CD14-positive monocyte (primary cell): ENCODE measurements at regions not wholly inside any gene's neighbourhood (a gene's known extent, or its start where the extent isn't known, plus 50 kb on each side); places are given as distances from the start of the nearest gene placed in this dataset.

ENCODE experiments used
- DNase-seq, 3 donors: peaks; one replicate each; pipeline ENCODE4 v3.0.0-alpha.2; 2011 to 2022
- H2AFZ ChIP-seq: 2 replicates; pipeline ENCODE4 v1.6.0; 2012; ENCODE audit warnings: mild to moderate bottlenecking, low read depth, low read length, inconsistent platforms; ENCODE audit not compliant: insufficient read depth, poor library complexity, severe bottlenecking
- H3K27ac ChIP-seq, 2 donors: 1 replicate in 1 of 2; 2 replicates in 1 of 2; pipeline ENCODE4 v1.5.1; 2012 to 2013; ENCODE audit warnings: low read length in 2 of 2, control low read depth in 1 of 2, inconsistent platforms in 1 of 2, low read depth in 1 of 2, mild to moderate bottlenecking in 1 of 2
- H3K27me3 ChIP-seq, 2 donors: one replicate each; pipeline versions ENCODE4 v1.6.0 to v1.6.1; 2011 to 2013; ENCODE audit warnings: low read length in 2 of 2; ENCODE audit not compliant: control insufficient read depth in 2 of 2, insufficient read depth in 2 of 2
- H3K36me3 ChIP-seq, 2 donors: replicated peaks in 1 of 2; 1 replicate in 1 of 2; 2 replicates in 1 of 2; pipeline versions ENCODE4 v1.5.1 to v1.6.1; 2012 to 2013; ENCODE audit warnings: low read length in 2 of 2, control low read depth in 1 of 2, inconsistent platforms in 1 of 2, mild to moderate bottlenecking in 1 of 2; ENCODE audit not compliant: insufficient read depth in 2 of 2, control insufficient read depth in 1 of 2
- H3K4me1 ChIP-seq, 2 donors: 1 replicate in 1 of 2; 2 replicates in 1 of 2; pipeline versions ENCODE4 v1.5.1 to v1.6.1; 2012 to 2013; ENCODE audit warnings: low read length in 2 of 2, control low read depth in 1 of 2, inconsistent platforms in 1 of 2, mild to moderate bottlenecking in 1 of 2, moderate library complexity in 1 of 2; ENCODE audit not compliant: insufficient read depth in 2 of 2, control insufficient read depth in 1 of 2
- H3K4me2 ChIP-seq: replicated peaks from 2 replicates; pipeline ENCODE3; 2012; ENCODE audit warnings: low read length, moderate library complexity, mild to moderate bottlenecking; ENCODE audit not compliant: poor library complexity, severe bottlenecking; ENCODE audit errors: extremely low read depth
- H3K4me3 ChIP-seq, 3 experiments: fragments of 200-600 bp in 1 of 3; sonication (generic) in 1 of 3; replicated peaks in 1 of 3; 1 replicate in 2 of 3; 2 replicates in 1 of 3; pipeline ENCODE4 v1.5.1; 2011 to 2013; ENCODE audit warnings: low read length in 3 of 3, mild to moderate bottlenecking in 3 of 3, control low read depth in 2 of 3, low read depth in 2 of 3, inconsistent platforms in 1 of 3, moderate library complexity in 1 of 3
- H3K79me2 ChIP-seq: 2 replicates; pipeline ENCODE4 v1.6.0; 2012; ENCODE audit warnings: mild to moderate bottlenecking, control low read depth, inconsistent platforms, low read length, moderate library complexity; ENCODE audit not compliant: insufficient read depth
- H3K9ac ChIP-seq: 2 replicates; pipeline ENCODE4 v1.6.0; 2017; ENCODE audit warnings: low read length, mild to moderate bottlenecking; ENCODE audit not compliant: insufficient read depth, poor library complexity, severe bottlenecking
- H3K9me3 ChIP-seq, 2 donors: replicated peaks in 1 of 2; 1 replicate in 1 of 2; 2 replicates in 1 of 2; pipeline versions ENCODE4 v1.5.1 to v1.6.1; 2012 to 2013; ENCODE audit warnings: low read length in 2 of 2, control low read depth in 1 of 2; ENCODE audit not compliant: control insufficient read depth in 1 of 2, insufficient read depth in 1 of 2
- H4K20me1 ChIP-seq: 2 replicates; pipeline ENCODE4 v1.6.0; 2012; ENCODE audit warnings: mild to moderate bottlenecking, low read length, control low read depth, moderate library complexity; ENCODE audit not compliant: insufficient read depth
- H3K27ac Mint-ChIP-seq, 7 donors: one replicate each; pipeline ENCODE4 v1.8.0; 2020; ENCODE audit warnings: mild to moderate bottlenecking in 7 of 7, mixed read lengths in 7 of 7, moderate library complexity in 6 of 7, inconsistent platforms in 2 of 7
- H3K27me3 Mint-ChIP-seq, 3 donors: one replicate each; pipeline ENCODE4 v1.8.0; 2021 to 2022; ENCODE audit warnings: low read depth in 3 of 3, mild to moderate bottlenecking in 3 of 3, mixed read lengths in 3 of 3, moderate library complexity in 3 of 3, inconsistent platforms in 1 of 3
- H3K36me3 Mint-ChIP-seq, 2 donors: one replicate each; pipeline ENCODE4 v1.8.0; 2020; ENCODE audit warnings: mixed read lengths in 2 of 2, inconsistent platforms in 1 of 2, mild to moderate bottlenecking in 1 of 2
- H3K4me1 Mint-ChIP-seq: one replicate; pipeline ENCODE4 v1.8.0; 2020; ENCODE audit warnings: mild to moderate bottlenecking, mixed read lengths
- H3K4me3 Mint-ChIP-seq, 2 donors: one replicate each; pipeline ENCODE4 v1.8.0; 2020; ENCODE audit warnings: mild to moderate bottlenecking in 2 of 2, mixed read lengths in 2 of 2, moderate library complexity in 1 of 2
- H3K9me3 Mint-ChIP-seq, 7 donors: one replicate each; pipeline ENCODE4 v1.8.0; 2020 to 2022; ENCODE audit warnings: mixed read lengths in 7 of 7, mild to moderate bottlenecking in 6 of 7, moderate library complexity in 6 of 7, inconsistent platforms in 2 of 7
- CTCF ChIP-seq: fragments of 200-600 bp; IDR thresholded peaks from one replicate; pipeline ENCODE4 v1.8.0; 2022; ENCODE audit warnings: antibody characterized with exemption, mild to moderate bottlenecking
- WGBS: methylation state at CpG from one replicate; pipeline ENCODE4 v1.1.5; 2013; ENCODE audit warnings: missing lambda C conversion rate; ENCODE audit not compliant: insufficient coverage; 5-methylcytosine and 5-hydroxymethylcytosine counted together
- intact Hi-C, 2 donors: fragments of 100-400 bp; cut with micrococcal nuclease; formaldehyde crosslinking; loops; one replicate each; pipeline versions ENCODE4 v1.15.0 to v1.15.1; 2023

DNA sequence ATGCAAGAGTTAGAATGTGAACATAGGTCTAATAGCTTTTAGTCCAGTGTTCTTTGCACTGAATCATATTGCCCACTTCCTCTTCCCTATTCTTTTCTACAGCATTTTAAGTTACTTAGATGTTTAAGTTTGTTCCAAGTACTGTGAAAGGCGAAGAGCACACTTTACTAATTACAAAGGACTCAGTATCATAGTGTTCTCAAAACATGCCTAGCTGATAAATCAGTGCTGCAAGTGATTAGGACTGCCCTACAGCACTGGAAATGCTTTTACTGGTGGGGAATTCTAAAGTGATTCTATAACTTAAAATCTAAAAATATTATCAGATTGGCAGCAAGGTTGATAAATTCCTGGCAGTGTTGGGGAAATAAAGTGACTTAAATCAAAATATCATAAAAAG lies 177.9 kb upstream of the KCNN2 start:
- no peaks in the 10 kb centered on the region for H3K36me3 ChIP-seq
- no peaks in the 10 kb centered on the region for H3K27me3 ChIP-seq
- no peaks in the 10 kb centered on the region for H3K79me2 ChIP-seq
- WGBS = no CpG with 5 or more reads among the region's 1 CpG
- H3K9me3 Mint-ChIP-seq = peaks cover 4 to 12% (median 5%) of the 10 kb centered on the region in 7 donors
- H3K27ac ChIP-seq = no peak overlapping the region
- no peaks in the 10 kb centered on the region for H3K27me3 Mint-ChIP-seq
- no peak overlapping the region for H3K27ac Mint-ChIP-seq
- H3K4me3 ChIP-seq = no peak overlapping the region
- TF ChIP-seq CTCF = no peak
- peaks cover 0 to 3% of the 10 kb centered on the region in 2 donors for H3K9me3 ChIP-seq
- H3K4me1 Mint-ChIP-seq = no peaks in the 10 kb centered on the region
- no peaks in the 10 kb centered on the region for H4K20me1 ChIP-seq
- no peak overlapping the region for H3K9ac ChIP-seq
- no peak overlapping the region for H2AFZ ChIP-seq
- no peak for DNase-seq
- intact Hi-C loops = no loop called here
- H3K4me1 ChIP-seq = no peaks in the 10 kb centered on the region
- H3K36me3 Mint-ChIP-seq = no peaks in the 10 kb centered on the region
- no peak overlapping the region for H3K4me3 Mint-ChIP-seq
- no peak overlapping the region for H3K4me2 ChIP-seq

DNA sequence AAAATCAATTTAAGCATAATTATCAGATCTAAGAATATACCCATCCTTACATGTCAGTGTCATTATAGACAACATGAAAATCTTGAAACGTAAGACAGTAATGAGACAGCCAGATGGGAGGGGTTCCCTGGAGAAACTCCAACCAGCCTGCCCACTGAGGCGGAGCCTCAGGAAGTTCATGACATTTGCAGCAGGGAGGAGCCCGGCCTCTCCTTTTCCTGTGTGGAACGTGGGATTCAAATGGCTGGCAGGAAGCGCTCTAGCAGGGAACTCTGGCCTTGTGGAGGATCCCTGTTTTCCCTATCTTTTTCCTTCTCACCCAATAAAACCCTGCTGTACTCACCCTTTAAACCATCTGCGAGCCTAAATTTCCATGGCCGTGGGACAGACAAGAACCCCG lies 176.6 kb upstream of the KCNN2 start:
- H4K20me1 ChIP-seq = no peaks in the 10 kb centered on the region
- DNase-seq = no peak
- Mint-ChIP-seq H3K4me3 (no peak overlapping the region), H3K27me3 (no peaks in the 10 kb centered on the region), H3K36me3 (no peaks in the 10 kb centered on the region), H3K9me3 (peaks cover 2 to 13% (median 6%) of the 10 kb centered on the region in 7 donors), H3K4me1 (no peaks in the 10 kb centered on the region), H3K27ac (peak overlapping the region in 1 of 7 donors; percentile 53)
- WGBS = 93% methylated on average over 3 of the region's 8 CpGs
- H3K36me3 ChIP-seq = no peaks in the 10 kb centered on the region
- no peaks in the 10 kb centered on the region for H3K27me3 ChIP-seq
- H3K27ac ChIP-seq = no peak overlapping the region
- H3K79me2 ChIP-seq = no peaks in the 10 kb centered on the region
- no peak for TF ChIP-seq CTCF
- H3K4me2 ChIP-seq = no peak overlapping the region
- intact Hi-C loops = no loop called here
- peaks cover 0 to 3% of the 10 kb centered on the region in 2 donors for H3K9me3 ChIP-seq
- H3K9ac ChIP-seq = no peak overlapping the region
- no peak overlapping the region for H3K4me3 ChIP-seq
- H2AFZ ChIP-seq = no peak overlapping the region
- no peaks in the 10 kb centered on the region for H3K4me1 ChIP-seq
